Rectal smooth muscle tissue (tissue), 1 donor: ENCODE measurements at regions not wholly inside any gene's neighbourhood (a gene's known extent, or its start where the extent isn't known, plus 50 kb on each side); places are given as distances from the start of the nearest gene placed in this dataset.

Experiments used
- H3K27ac ChIP-seq: one replicate; pipeline ENCODE4 v1.7.0; 2013; ENCODE audit warnings: low read depth, low read length, inconsistent platforms
- H3K27me3 ChIP-seq: one replicate; pipeline ENCODE4 v1.7.0; 2013; ENCODE audit warnings: low read length; ENCODE audit not compliant: control insufficient read depth, insufficient read depth
- H3K36me3 ChIP-seq: one replicate; pipeline ENCODE4 v1.7.0; 2013; ENCODE audit warnings: low read length; ENCODE audit not compliant: control insufficient read depth, insufficient read depth
- H3K4me1 ChIP-seq: one replicate; pipeline ENCODE4 v1.7.0; 2013; ENCODE audit warnings: low read length; ENCODE audit not compliant: control insufficient read depth, insufficient read depth
- H3K4me3 ChIP-seq: one replicate; pipeline ENCODE4 v1.7.0; 2013; ENCODE audit warnings: low read length
- H3K9ac ChIP-seq: one replicate; pipeline ENCODE4 v1.7.0; 2013; ENCODE audit warnings: low read length

DNA sequence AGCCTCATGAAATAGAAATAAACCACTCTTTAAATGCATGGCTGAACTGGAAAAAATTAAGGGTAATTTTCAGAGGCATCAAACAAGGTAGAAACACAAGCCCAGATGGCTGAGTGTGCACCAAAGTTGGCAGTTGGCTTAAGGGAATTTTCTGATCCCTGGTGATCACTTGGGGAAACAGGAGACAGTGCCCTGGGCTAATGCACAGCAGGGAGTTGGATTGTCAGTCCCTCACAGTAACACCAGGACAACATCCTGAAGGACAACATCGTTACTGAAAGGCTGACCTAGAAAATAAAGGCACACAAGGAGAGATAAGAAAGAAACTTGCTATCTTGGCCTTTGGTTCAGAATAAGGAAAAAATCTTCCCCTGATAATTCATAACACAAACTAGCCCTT, 417.0 kb downstream of the SLC4A3 start:
- H3K27ac ChIP-seq, result no peak overlapping the region
- H3K9ac ChIP-seq, result no peak overlapping the region
- H3K4me3 ChIP-seq, result no peak overlapping the region
- no peaks in the 10 kb centered on the region for H3K4me1 ChIP-seq
- H3K36me3 ChIP-seq, result no peaks in the 10 kb centered on the region
- H3K27me3 ChIP-seq, result no peaks in the 10 kb centered on the region

DNA sequence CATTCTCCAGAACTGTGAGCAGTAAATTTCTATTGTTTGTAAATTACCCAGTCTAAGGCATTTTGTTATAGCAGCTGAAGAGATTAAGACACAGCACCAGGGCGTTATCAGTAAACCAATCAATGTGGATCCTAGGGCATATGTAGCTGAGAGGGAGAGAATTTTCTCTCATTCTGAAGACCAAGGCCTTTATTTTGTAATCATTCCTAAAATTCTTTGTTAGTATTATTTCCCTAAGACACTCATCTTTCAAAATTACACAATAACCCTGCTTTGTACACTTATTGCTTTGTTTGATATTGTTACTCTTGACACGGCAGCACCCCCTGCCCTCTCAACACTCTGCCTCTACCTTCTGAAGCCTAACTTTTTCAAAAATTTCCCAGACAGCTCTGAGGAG, 419.1 kb downstream of the SLC4A3 start:
- H3K4me3 ChIP-seq, result no peak overlapping the region
- no peak overlapping the region for H3K27ac ChIP-seq
- no peaks in the 10 kb centered on the region for H3K27me3 ChIP-seq
- H3K9ac ChIP-seq, result no peak overlapping the region
- no peaks in the 10 kb centered on the region for H3K36me3 ChIP-seq
- no peaks in the 10 kb centered on the region for H3K4me1 ChIP-seq

DNA sequence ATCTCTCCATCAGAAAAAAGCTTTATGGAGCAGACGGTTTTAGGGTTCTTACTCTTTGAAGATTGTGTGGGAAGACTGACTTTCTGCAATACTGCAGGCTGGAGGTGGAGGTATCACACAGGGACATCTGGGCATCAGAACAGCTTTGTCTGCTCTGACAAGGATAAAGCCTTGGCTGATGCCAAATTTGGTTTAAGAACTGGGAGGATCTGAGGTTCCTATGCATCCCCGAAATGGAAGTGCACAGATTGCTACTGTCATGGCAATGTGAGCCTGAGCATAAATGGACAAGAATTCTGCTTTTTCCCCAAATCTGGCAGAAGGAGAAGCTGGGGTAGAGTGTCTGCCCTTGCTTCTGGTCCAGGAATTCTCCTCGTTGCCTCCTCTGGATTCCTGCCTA, 424.3 kb downstream of the SLC4A3 start:
- no peak overlapping the region for H3K27ac ChIP-seq

DNA sequence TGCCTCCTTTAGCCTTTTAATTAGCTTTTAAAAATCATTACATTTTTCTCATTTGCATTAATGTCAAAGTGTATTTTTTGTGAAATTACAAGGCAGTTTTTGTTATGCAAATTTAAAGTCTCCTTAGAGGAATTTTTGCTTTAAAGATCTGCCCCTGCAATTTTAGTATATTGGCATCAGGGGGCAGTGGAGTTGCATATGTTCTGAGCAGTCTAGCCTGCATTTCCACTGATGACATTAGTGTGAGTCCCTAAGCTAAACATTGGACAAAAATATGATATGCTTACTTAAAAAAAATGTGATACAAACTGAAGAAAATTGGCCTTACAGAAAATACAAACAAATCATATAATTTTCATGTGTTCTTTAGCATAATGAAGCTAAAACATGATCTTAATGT, 426.5 kb downstream of the SLC4A3 start:
- Histone ChIP-seq H3K4me3 (no peak overlapping the region), H3K36me3 (no peaks in the 10 kb centered on the region), H3K27me3 (no peaks in the 10 kb centered on the region), H3K4me1 (no peaks in the 10 kb centered on the region), H3K27ac (no peak overlapping the region), H3K9ac (no peak overlapping the region)

More for the DNA sequence above, 424.3 kb downstream of the SLC4A3 start:
- Histone ChIP-seq H3K4me3 (no peak overlapping the region), H3K36me3 (no peaks in the 10 kb centered on the region), H3K27me3 (no peaks in the 10 kb centered on the region), H3K4me1 (no peaks in the 10 kb centered on the region), H3K9ac (no peak overlapping the region)

DNA sequence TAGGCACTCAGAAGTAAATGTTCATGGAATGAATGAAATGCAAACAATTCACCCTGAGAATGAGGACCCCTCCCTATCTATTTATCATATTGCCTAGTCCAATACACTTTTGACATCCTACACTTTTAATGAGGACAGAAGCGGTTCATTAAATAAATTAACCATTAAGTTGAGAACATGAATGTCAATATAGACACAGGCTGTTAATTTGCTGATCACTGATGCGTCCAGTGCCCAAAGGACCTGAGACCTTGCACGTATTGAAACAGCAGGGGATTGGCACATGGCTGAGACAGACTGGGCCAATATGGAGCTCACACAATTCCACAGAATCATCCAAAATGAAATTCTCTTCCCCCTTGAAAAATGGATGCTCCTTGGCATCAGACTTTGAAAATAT, 430.0 kb downstream of the SLC4A3 start:
- no peak overlapping the region for H3K4me3 ChIP-seq
- no peaks in the 10 kb centered on the region for H3K4me1 ChIP-seq
- H3K36me3 ChIP-seq, result no peaks in the 10 kb centered on the region
- no peak overlapping the region for H3K27ac ChIP-seq
- no peak overlapping the region for H3K9ac ChIP-seq
- H3K27me3 ChIP-seq, result no peaks in the 10 kb centered on the region

DNA sequence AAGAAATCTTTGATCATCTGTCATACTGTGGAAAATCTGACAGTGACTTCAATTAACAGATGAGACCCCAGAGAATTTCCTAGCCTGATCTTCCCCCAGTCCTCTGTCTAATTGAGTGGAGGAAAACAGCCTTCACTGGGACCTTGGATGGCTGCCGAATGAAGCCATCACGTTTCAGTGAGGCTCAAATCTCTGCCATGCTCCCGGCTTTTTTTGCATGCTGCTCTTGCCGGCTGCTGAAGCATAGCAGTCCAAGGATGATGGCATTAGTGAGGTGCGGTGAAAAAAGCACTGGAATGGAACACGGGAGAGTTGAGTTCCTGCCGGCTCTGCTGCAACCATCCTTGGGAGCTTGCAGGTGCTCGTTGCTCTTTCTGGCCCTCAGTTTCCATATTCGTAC, 430.5 kb downstream of the SLC4A3 start:
- Histone ChIP-seq H3K4me1 (no peaks in the 10 kb centered on the region), H3K27ac (no peak overlapping the region), H3K27me3 (no peaks in the 10 kb centered on the region), H3K36me3 (no peaks in the 10 kb centered on the region), H3K9ac (no peak overlapping the region), H3K4me3 (no peak overlapping the region)

DNA sequence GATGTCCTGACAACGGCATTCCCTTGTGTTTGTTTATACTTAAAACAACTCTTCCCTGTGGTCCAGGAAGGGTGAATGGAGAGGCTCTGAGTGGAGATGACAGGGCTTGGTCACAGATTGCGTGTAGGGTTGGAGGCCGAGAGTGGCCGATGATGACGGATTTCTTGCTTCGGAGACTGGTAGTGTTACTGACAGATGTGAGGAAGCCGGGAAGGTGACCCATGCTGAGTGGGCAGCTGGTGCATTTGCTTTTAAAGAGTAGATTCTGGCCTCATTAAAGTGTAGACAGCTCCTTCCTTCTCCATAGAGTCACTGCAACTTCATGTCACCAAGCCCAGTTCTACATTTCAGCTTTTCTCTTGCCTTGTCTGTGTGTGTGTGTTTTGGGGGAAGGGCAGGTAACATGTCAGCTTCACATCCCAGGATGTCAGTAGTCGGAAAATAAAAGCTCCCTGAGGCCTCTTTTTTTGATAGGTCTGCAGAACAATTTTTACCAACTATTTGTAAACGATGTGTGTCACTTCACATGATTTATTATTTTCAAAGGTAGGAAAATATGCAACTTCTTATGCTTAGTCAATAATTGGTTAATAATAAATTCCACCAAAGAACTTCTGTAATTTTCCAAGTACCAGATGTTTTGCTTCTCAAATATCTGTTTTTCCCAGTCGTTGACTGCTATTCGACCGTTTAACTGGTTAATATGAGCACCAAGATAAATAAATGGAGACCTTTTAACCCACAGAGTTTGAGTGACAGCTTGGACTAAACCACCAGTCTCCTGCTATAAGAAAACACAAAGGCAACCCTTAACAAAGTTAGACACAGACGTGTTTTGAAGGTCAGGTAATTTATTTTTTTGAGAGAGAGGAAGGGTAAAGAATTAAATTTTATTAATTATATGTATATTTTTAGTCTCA, 436.9 kb downstream of the SLC4A3 start:
- Histone ChIP-seq H3K4me1 (no peaks in the 10 kb centered on the region), H3K4me3 (no peak overlapping the region), H3K36me3 (no peaks in the 10 kb centered on the region), H3K27ac (no peak overlapping the region), H3K9ac (no peak overlapping the region), H3K27me3 (no peaks in the 10 kb centered on the region)

DNA sequence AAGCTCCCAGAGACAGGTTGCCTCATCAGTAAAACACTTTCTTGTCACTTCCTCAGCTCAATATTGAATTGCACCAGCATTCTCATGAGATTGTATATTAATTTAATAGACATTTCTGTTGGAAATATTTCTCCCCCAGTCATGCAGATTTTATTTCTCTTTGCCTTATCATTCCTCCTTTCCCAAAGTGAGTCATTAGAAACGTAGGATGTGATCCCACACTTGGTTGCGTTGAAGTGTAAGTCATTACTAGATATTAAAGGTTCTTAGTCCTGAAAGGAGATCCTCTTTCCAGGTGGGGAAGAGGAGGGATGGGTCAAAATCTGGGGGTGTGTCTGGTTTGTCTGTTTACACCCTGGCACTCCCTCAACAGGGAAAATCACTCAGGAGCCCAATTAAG, 438.2 kb downstream of the SLC4A3 start:
- Histone ChIP-seq H3K27me3 (no peaks in the 10 kb centered on the region), H3K9ac (no peak overlapping the region), H3K4me1 (no peaks in the 10 kb centered on the region), H3K36me3 (no peaks in the 10 kb centered on the region), H3K4me3 (no peak overlapping the region), H3K27ac (no peak overlapping the region)

DNA sequence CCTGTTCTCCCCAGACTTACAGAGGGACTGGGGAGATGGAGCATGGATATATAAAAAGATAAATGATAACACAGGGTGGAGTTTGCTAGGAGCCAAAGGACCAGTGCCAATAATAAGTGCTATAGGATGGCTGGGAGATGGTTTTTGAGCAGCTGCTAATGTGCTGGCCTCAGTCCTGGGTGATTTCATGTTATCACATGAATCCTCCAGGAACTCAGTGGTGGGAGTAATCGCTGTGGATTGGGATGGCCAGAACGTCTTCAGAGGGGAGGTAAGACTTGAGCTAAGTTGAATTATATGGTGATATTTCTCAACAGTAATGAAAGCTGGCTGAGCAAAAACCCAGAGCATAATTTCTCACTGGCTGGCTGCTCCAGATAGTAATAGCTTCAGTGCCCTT, 441.4 kb downstream of the SLC4A3 start:
- Histone ChIP-seq H3K4me3 (no peak overlapping the region), H3K27ac (no peak overlapping the region), H3K4me1 (no peaks in the 10 kb centered on the region), H3K9ac (no peak overlapping the region), H3K27me3 (no peaks in the 10 kb centered on the region), H3K36me3 (no peaks in the 10 kb centered on the region)

DNA sequence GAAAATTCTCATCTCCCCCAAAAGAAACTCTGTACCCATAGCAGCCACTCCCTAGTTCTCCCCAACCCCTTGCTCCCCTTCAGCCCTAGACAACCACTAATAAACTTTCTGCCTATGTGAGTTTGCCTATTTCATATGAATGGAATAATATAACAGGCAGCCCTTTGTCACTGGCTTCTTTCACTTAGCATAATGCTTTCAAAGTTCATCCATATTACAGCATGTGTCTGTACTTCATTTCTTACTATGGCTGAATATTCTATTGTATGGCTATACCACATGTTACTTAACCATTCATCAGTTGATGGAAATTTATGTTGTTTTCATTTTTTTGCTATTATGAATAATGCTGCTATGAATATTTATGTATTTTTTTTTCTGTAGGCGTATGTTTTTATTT, 442.9 kb downstream of the SLC4A3 start:
- Histone ChIP-seq H3K4me1 (no peaks in the 10 kb centered on the region), H3K4me3 (no peak overlapping the region), H3K9ac (no peak overlapping the region), H3K36me3 (no peaks in the 10 kb centered on the region), H3K27ac (no peak overlapping the region), H3K27me3 (no peaks in the 10 kb centered on the region)

DNA sequence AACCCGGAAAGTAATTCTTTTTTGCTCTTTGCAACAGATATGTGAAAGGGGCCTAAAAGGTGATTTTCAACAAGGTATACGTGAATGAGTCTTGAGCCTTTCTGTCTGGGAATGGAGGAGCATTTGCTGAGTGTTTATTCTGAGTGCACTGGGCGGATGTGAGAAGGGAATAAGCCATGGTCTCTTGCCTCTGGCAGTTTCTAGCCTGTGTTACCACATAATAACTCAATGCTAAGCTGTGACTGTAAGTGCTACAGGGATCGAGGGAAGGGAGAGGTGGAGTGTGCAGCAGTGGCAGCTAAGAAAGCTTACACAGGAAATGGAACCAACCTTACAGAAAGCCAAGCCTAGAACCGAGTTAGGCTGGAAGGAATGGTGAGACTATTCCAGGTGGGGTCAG, 444.3 kb downstream of the SLC4A3 start:
- Histone ChIP-seq H3K9ac (no peak overlapping the region), H3K4me3 (no peak overlapping the region), H3K4me1 (no peaks in the 10 kb centered on the region), H3K36me3 (no peaks in the 10 kb centered on the region), H3K27ac (no peak overlapping the region), H3K27me3 (no peaks in the 10 kb centered on the region)

DNA sequence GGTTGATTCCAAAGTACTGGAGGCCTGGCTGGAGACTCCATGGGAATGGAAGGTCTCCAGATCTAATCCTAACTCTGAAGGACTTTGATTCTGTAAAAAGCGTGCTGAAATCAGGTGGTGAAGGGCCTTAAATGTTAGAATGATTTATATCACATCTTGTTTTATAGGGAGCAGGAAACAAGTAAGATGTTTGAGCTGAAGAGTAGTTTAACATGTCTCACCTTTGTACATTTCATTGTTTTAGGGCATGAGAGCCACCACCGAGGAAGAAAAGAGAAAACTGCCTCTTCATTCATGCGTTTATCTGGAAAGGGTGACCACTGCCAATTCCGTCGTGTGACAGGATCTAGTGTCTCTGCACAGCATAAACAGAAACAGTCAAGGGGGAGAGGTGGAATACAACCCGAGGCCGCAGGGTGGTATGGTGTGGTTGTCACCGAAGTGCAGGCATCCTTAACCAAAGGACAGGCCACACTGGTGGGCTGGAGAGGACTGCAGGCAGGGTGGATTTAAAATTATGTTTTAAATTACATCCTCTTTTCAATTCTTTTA, 445.3 kb downstream of the SLC4A3 start:
- no peak overlapping the region for H3K9ac ChIP-seq
- no peak overlapping the region for H3K27ac ChIP-seq
- no peaks in the 10 kb centered on the region for H3K4me1 ChIP-seq
- H3K4me3 ChIP-seq, result no peak overlapping the region
- H3K36me3 ChIP-seq, result no peaks in the 10 kb centered on the region
- no peaks in the 10 kb centered on the region for H3K27me3 ChIP-seq

DNA sequence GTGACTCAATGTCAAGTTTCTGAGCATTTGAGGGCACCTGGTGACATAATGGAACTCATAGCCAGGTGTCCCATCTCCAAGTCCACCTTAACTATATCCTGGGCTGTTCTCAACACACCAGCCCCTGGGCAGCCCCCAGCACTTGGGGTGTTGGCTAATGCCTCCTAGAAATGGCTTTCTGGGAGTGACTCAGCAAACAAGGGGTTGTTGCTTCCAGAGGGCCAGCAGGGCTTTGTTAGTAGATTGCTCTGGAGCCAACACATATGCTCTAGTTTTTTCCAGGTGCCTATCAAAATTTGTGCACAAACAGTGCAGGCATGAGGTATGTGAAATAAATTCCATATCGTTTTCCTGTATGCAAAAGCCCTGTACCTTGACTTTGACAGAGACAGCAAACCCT, 448.4 kb downstream of the SLC4A3 start:
- Histone ChIP-seq H3K4me3 (no peak overlapping the region), H3K27ac (no peak overlapping the region), H3K27me3 (no peaks in the 10 kb centered on the region), H3K4me1 (no peaks in the 10 kb centered on the region), H3K9ac (no peak overlapping the region), H3K36me3 (no peaks in the 10 kb centered on the region)
